Ishikawa (cell line): ENCODE measurements at regions not wholly inside any gene's neighbourhood (a gene's known extent, or its start where the extent isn't known, plus 50 kb on each side); places are given as distances from the start of the nearest gene placed in this dataset.

Experiments
- EP300 ChIP-seq: IDR thresholded peaks from 2 replicates; pipeline ENCODE4 v1.6.1; 2012; ENCODE audit warnings: borderline replicate concordance
- MAX ChIP-seq: IDR thresholded peaks from 2 replicates; pipeline ENCODE4 v1.6.1; 2012
- REST ChIP-seq: IDR thresholded peaks from 2 replicates; pipeline ENCODE4 v1.6.1; 2012; ENCODE audit warnings: low read depth, mild to moderate bottlenecking
- YY1 ChIP-seq: IDR thresholded peaks from 2 replicates; pipeline ENCODE4 v1.6.1; 2012; ENCODE audit warnings: low read depth

GRCh38 chr13:54383604-54384003 is 1355.0 kb downstream of the OLFM4 start:
- no peak for TF ChIP-seq EP300
- no peak for TF ChIP-seq REST
- TF ChIP-seq MAX = no peak
- TF ChIP-seq YY1 = no peak
